Spleen (tissue), 11 donors: ENCODE measurements at regions not wholly inside any gene's neighbourhood (a gene's known extent, or its start where the extent isn't known, plus 50 kb on each side); places are given as distances from the start of the nearest gene placed in this dataset.

Experiments used
- DNase-seq: peaks from one replicate; pipeline ENCODE4 v3.0.0-alpha.2; 2020
- H3K27ac ChIP-seq, 8 donors: fragments of 200-600 bp; sonication (generic) in 7 of 8; 1 replicate in 4 of 8; 2 replicates in 4 of 8; pipeline versions ENCODE4 v1.5.0 to v1.8.0; 2016 to 2021; ENCODE audit warnings: inconsistent platforms in 4 of 8, mild to moderate bottlenecking in 4 of 8, moderate library complexity in 1 of 8
- H3K27me3 ChIP-seq, 7 donors: fragments of 200-600 bp; sonication (generic) in 6 of 7; replicated peaks in 1 of 7; 1 replicate in 4 of 7; 2 replicates in 3 of 7; pipeline versions ENCODE4 v1.5.0 to v1.8.0; 2016 to 2021; ENCODE audit warnings: inconsistent platforms in 3 of 7, mild to moderate bottlenecking in 1 of 7
- H3K36me3 ChIP-seq, 6 donors: fragments of 200-600 bp; sonication (generic) in 5 of 6; 1 replicate in 4 of 6; 2 replicates in 2 of 6; pipeline versions ENCODE4 v1.5.0 to v1.8.0; 2016 to 2021; ENCODE audit warnings: inconsistent platforms in 2 of 6
- H3K4me1 ChIP-seq, 6 donors: fragments of 200-600 bp; sonication (generic) in 5 of 6; 1 replicate in 3 of 6; 2 replicates in 3 of 6; pipeline versions ENCODE4 v1.5.0 to v1.8.0; 2016 to 2021; ENCODE audit warnings: inconsistent platforms in 3 of 6
- H3K4me3 ChIP-seq, 8 donors: fragments of 200-600 bp; sonication (generic) in 7 of 8; 1 replicate in 4 of 8; 2 replicates in 4 of 8; pipeline versions ENCODE4 v1.5.0 to v1.8.0; 2016 to 2021; ENCODE audit warnings: inconsistent platforms in 4 of 8, mild to moderate bottlenecking in 4 of 8, moderate library complexity in 2 of 8
- H3K9me3 ChIP-seq, 8 donors: fragments of 200-600 bp; sonication (generic) in 7 of 8; 1 replicate in 4 of 8; 2 replicates in 4 of 8; pipeline versions ENCODE4 v1.5.0 to v1.8.0; 2016 to 2021; ENCODE audit warnings: inconsistent platforms in 4 of 8
- POLR2A ChIP-seq, 3 donors: fragments of 450-650 bp; IDR thresholded peaks; one replicate each; pipeline ENCODE4 v1.5.1; 2017; ENCODE audit warnings: antibody characterized with exemption in 3 of 3, mild to moderate bottlenecking in 1 of 3
- POLR2AphosphoS5 ChIP-seq, 3 donors: sonication (generic); formaldehyde crosslinking; IDR thresholded peaks; one replicate each; pipeline ENCODE4 v1.5.1; 2017; ENCODE audit warnings: antibody characterized with exemption in 3 of 3
- WGBS, 5 donors: extraction: QIAGEN DNeasy Blood & Tissue Kit in 3 of 5; methylation state at CpG; one replicate each; pipeline versions ENCODE4 v1.1.5 to v1.1.7; 2013 to 2018; 5-methylcytosine and 5-hydroxymethylcytosine counted together
- intact Hi-C: fragments of 100-400 bp; cut with DNase I; formaldehyde crosslinking; loops from one replicate; pipeline ENCODE4 v1.15.0; 2023; ENCODE audit warnings: low total_unique reads
- TF ChIP-seq, protein P1 (sequence below), 11 experiments: fragments of 200-600 bp in 7 of 11; fragments of 450-650 bp in 4 of 11; sonication (generic) in 4 of 11; IDR thresholded peaks in 8 of 11; conservative IDR thresholded peaks in 3 of 11; 1 replicate in 7 of 11; 2 replicates in 4 of 11; pipeline versions ENCODE4 v1.4.0 to v1.8.0; 2016 to 2021; ENCODE audit warnings: antibody characterized with exemption in 11 of 11, inconsistent platforms in 4 of 11, mild to moderate bottlenecking in 1 of 11
- donor health status: healthy with polysubstance abuse.
- donor health status: DM: no; HTN: no; CAD: no; lungs with moderate emphysema.
- donor health status: DM: no; HTN: no; CAD: no.
- donor health status: Bipolar disorder and iron deficiency.
- donor health status: healthy.
- donor health status: DM: no; HTN: no; CAD: no.
- donor health status: DM: yes; HTN: yes; CAD: no.

DNA sequence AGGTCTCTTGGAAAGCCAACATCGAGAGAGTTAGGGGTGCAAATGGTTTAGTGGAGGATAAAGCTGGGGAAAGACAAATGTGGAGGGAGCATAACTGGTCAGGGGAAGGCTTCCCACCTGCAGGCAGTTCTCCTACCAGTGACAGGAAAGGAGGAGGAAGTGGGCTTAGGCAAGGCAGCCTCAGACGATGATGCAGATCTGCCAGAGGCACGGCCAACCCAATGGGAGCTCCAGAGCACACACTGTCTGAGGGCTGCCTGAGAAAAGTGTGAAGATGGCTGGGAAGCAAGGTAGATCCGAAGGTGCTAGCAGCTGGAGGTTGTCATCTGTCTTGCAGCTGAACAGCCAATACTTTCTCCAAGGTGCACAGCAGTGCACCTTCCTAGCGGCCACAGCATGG lies 178.8 kb downstream of the C7orf25 start:
- H3K27ac ChIP-seq = no peak overlapping the region
- WGBS, 5 donors = 38 to 65% (median 57%) methylated on average over 3 to 5 of the region's 5 CpGs
- TF ChIP-seq POLR2AphosphoS5 (IDR thresholded peaks at IDR 0.05) (no peak), POLR2A (IDR thresholded peaks at IDR 0.05) (no peak)
- TF ChIP-seq, protein P1, sequence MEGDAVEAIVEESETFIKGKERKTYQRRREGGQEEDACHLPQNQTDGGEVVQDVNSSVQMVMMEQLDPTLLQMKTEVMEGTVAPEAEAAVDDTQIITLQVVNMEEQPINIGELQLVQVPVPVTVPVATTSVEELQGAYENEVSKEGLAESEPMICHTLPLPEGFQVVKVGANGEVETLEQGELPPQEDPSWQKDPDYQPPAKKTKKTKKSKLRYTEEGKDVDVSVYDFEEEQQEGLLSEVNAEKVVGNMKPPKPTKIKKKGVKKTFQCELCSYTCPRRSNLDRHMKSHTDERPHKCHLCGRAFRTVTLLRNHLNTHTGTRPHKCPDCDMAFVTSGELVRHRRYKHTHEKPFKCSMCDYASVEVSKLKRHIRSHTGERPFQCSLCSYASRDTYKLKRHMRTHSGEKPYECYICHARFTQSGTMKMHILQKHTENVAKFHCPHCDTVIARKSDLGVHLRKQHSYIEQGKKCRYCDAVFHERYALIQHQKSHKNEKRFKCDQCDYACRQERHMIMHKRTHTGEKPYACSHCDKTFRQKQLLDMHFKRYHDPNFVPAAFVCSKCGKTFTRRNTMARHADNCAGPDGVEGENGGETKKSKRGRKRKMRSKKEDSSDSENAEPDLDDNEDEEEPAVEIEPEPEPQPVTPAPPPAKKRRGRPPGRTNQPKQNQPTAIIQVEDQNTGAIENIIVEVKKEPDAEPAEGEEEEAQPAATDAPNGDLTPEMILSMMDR (IDR thresholded peaks at IDR 0.05 in 8 of 11, conservative IDR thresholded peaks at IDR 0.05 in 3 of 11) = no peak

DNA sequence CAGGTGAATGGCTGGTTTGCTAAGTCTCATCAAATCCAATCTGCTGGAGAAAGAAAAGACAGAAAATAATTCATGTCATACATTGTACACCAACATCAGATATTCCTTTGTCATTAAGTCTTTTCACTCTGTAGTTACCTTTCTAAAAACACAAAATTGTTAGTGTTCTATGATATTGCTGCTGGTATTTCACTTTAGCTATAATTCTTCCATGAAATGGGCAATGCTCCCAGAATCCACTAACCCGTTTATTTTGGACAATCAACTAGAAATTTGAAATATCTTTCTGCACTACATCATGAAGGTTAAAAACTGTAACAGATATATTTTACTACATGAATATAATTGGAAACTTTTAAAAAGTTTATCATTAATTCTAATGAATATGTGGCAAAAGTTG lies 181.3 kb downstream of the C7orf25 start:
- Histone ChIP-seq H3K9me3 (no peaks in the 10 kb centered on the region), H3K4me1 (no peaks in the 10 kb centered on the region), H3K4me3 (no peak overlapping the region), H3K36me3 (no peaks in the 10 kb centered on the region), H3K27me3 (peaks cover 0 to 8% (median 0%) of the 10 kb centered on the region in 7 donors), H3K27ac (no peak overlapping the region)
- DNase-seq = no peak
- WGBS, 5 donors = 69 to 89% (median 77%) methylated on average over 1 of the region's 1 CpG
- intact Hi-C loops = no loop called here
- no peak for TF ChIP-seq POLR2AphosphoS5 (IDR thresholded peaks at IDR 0.05)
- TF ChIP-seq POLR2A (IDR thresholded peaks at IDR 0.05) = no peak
- TF ChIP-seq, protein P1 (IDR thresholded peaks at IDR 0.05 in 8 of 11, conservative IDR thresholded peaks at IDR 0.05 in 3 of 11) = no peak

More for the DNA sequence above, 178.8 kb downstream of the C7orf25 start:
- Histone ChIP-seq H3K9me3 (no peaks in the 10 kb centered on the region), H3K36me3 (no peaks in the 10 kb centered on the region), H3K27me3 (peaks cover 0 to 8% (median 0%) of the 10 kb centered on the region in 7 donors), H3K4me3 (no peak overlapping the region), H3K4me1 (no peaks in the 10 kb centered on the region)
- DNase-seq = no peak
- intact Hi-C loops = no loop called here

DNA sequence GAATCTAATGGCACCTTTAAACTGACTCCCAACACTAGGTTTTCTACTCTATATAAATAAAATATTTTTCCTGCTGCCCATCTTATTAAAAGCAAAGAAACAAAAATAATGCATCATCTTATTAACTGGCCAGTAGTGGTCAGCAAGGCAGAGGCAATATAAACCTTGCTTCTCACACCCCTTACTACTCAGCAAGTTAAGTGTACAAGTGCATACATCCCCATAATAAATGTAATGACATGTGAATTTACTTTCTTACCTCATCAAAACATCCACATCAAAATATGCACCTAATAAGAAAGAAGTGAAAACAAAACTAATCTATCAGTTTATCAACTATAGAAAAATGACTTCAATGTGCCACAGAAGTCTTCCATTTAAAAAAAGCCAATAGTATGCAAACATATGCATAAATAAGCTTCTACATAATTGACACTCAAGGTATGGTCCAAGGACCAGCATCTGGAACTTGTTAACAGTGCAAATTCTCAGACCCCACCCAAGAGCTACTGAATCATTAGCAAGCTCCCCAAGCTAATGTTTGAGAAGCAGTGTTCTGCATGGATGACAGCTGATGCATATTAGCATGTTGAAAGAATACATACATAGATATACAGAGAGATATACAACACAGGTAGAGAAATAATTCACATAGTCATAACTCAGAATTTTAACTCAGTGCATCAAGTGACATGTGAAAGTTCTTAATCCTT lies 182.7 kb downstream of the C7orf25 start:
- no peak for DNase-seq
- Histone ChIP-seq H3K9me3 (no peaks in the 10 kb centered on the region), H3K4me1 (no peaks in the 10 kb centered on the region), H3K27ac (no peak overlapping the region), H3K27me3 (peaks cover 0 to 8% (median 0%) of the 10 kb centered on the region in 7 donors), H3K36me3 (no peaks in the 10 kb centered on the region), H3K4me3 (no peak overlapping the region)
- intact Hi-C loops = no loop called here
- no peak for TF ChIP-seq POLR2A (IDR thresholded peaks at IDR 0.05)
- TF ChIP-seq, protein P1 (IDR thresholded peaks at IDR 0.05 in 8 of 11, conservative IDR thresholded peaks at IDR 0.05 in 3 of 11) = no peak
- TF ChIP-seq POLR2AphosphoS5 (IDR thresholded peaks at IDR 0.05) = no peak

DNA sequence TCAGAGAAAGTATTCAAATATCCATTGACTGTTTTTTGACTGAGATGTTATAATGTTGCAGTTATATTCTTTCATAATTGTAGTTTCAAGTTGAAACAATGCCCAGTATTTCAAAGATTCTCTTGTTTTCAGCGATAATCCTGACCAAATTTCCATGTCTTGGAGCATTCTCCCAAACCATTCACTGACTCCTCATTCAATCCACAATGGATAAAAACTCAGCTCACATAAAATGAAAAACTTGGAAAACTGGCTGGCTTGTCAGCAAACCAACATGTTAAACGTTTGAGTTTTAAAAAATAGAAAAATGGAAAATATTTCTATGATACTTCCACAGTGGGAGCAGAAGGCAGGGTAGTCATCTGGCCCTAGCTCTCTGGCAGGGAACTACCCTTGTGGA lies 184.4 kb downstream of the C7orf25 start:
- TF ChIP-seq POLR2A (IDR thresholded peaks at IDR 0.05) = no peak
- no peak for TF ChIP-seq POLR2AphosphoS5 (IDR thresholded peaks at IDR 0.05)
- TF ChIP-seq, protein P1 (IDR thresholded peaks at IDR 0.05 in 8 of 11, conservative IDR thresholded peaks at IDR 0.05 in 3 of 11) = no peak
- H3K4me1 ChIP-seq = no peaks in the 10 kb centered on the region
- no peak for DNase-seq
- whole genome bisulfite sequencing, 5 donors = 45 to 62% (median 54%) methylated on average over 2 of the region's 2 CpGs
- H3K36me3 ChIP-seq = no peaks in the 10 kb centered on the region
- no peaks in the 10 kb centered on the region for H3K9me3 ChIP-seq
- intact Hi-C loops = no loop called here
- H3K27me3 ChIP-seq = no peaks in the 10 kb centered on the region
- H3K4me3 ChIP-seq = no peak overlapping the region
- no peak overlapping the region for H3K27ac ChIP-seq
